ENCODE measurements at regions not wholly inside any gene's neighbourhood (a gene's known extent, or its start where the extent isn't known, plus 50 kb on each side); places are given as distances from the start of the nearest gene placed in this dataset.

DNA sequence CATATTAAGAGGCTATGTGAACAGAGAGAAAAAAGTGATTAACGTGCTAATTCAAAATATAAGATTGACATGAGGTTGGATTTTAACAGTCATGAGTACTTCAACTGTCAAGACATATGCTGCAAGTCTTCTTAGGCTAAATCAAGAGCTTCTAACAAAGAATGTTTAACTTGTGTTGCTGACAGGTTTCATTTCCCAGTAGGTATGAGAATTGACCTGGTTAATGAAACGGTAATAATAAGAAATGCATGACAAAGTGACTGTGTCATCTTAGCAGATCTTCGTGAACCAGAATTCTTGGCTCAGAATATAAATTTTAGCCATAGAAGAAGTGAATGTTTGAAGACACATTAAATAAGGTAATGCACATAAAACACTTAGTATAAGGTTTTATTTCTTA lies 132.6 kb upstream of the PTGFR start:
- Histone ChIP-seq H3K27me3 (no peaks in the 10 kb centered on the region), H3K36me3 (ENCODE audit: low read depth, missing control alignments) (no peaks in the 10 kb centered on the region), H3K4me3 (no peak overlapping the region), H3K4me1 (no peaks in the 10 kb centered on the region), H3K27ac (no peak overlapping the region), H3K9me3 (no peaks in the 10 kb centered on the region)
- TF ChIP-seq POLR2A (IDR thresholded peaks at IDR 0.05) (no peak), CTCF (IDR thresholded peaks at IDR 0.05) (no peak)
- DNase-seq, result no peak
- intact Hi-C loops (cut with DNase I; ENCODE audit: low total_unique reads), result no loop called here
- WGBS, 2 donors, result 88 to 94% methylated on average over 3 of the region's 3 CpGs

GRCh38 chr1:78359666-78360065 lies 131.1 kb upstream of the PTGFR start:
- no peaks in the 10 kb centered on the region for H3K9me3 ChIP-seq
- intact Hi-C loops (cut with DNase I; ENCODE audit: low total_unique reads), result no loop called here
- no peak overlapping the region for H3K27ac ChIP-seq
- H3K4me1 ChIP-seq, result no peaks in the 10 kb centered on the region
- no peaks in the 10 kb centered on the region for H3K27me3 ChIP-seq
- DNase-seq, result no peak
- no peaks in the 10 kb centered on the region for H3K36me3 ChIP-seq (ENCODE audit: low read depth, missing control alignments)
- TF ChIP-seq CTCF (IDR thresholded peaks at IDR 0.05), result no peak
- no peak for TF ChIP-seq POLR2A (IDR thresholded peaks at IDR 0.05)
- no peak overlapping the region for H3K4me3 ChIP-seq

GRCh38 chr1:78360584-78360983 lies 130.2 kb upstream of the PTGFR start:
- H3K4me1 ChIP-seq, result no peaks in the 10 kb centered on the region
- TF ChIP-seq CTCF (IDR thresholded peaks at IDR 0.05), result no peak
- TF ChIP-seq POLR2A (IDR thresholded peaks at IDR 0.05), result no peak
- H3K27me3 ChIP-seq, result no peaks in the 10 kb centered on the region
- no peak overlapping the region for H3K4me3 ChIP-seq
- intact Hi-C loops (cut with DNase I; ENCODE audit: low total_unique reads), result no loop called here
- no peak overlapping the region for H3K27ac ChIP-seq
- no peaks in the 10 kb centered on the region for H3K36me3 ChIP-seq (ENCODE audit: low read depth, missing control alignments)
- H3K9me3 ChIP-seq, result no peaks in the 10 kb centered on the region
- DNase-seq, result no peak

GRCh38 chr1:78367700-78368099 lies 123.1 kb upstream of the PTGFR start:
- Histone ChIP-seq H3K27me3 (no peaks in the 10 kb centered on the region), H3K4me1 (no peaks in the 10 kb centered on the region), H3K4me3 (no peak overlapping the region), H3K9me3 (no peaks in the 10 kb centered on the region), H3K27ac (no peak overlapping the region), H3K36me3 (ENCODE audit: low read depth, missing control alignments) (no peaks in the 10 kb centered on the region)
- WGBS, 2 donors, result 35 to 70% methylated on average over 1 of the region's 1 CpG
- intact Hi-C loops (cut with DNase I; ENCODE audit: low total_unique reads), result no loop called here
- no peak for TF ChIP-seq POLR2A (IDR thresholded peaks at IDR 0.05)
- TF ChIP-seq CTCF (IDR thresholded peaks at IDR 0.05), result no peak
- no peak for DNase-seq

DNA sequence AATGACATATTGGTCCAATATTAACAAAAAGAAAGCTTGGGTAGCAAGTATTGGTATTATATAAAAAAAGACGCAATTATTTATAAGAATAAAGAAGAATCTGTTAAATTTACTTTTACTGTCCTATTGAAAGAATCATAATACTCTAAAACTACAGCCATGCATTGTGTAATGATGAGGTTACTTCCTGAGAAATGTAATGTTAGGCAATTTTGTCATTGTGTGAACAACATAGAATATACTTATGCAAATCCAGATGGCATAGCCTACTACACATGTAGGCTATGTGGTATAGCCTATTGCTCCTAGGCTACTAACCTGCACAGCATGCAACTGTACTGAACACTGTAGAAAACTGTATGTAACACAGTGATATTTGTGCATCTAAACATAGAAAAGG lies 121.2 kb upstream of the PTGFR start:
- TF ChIP-seq POLR2A (IDR thresholded peaks at IDR 0.05), result no peak
- no peak for TF ChIP-seq CTCF (IDR thresholded peaks at IDR 0.05)
- H3K4me3 ChIP-seq, result no peak overlapping the region
- H3K36me3 ChIP-seq (ENCODE audit: low read depth, missing control alignments), result no peaks in the 10 kb centered on the region
- no peak overlapping the region for H3K27ac ChIP-seq
- intact Hi-C loops (cut with DNase I; ENCODE audit: low total_unique reads), result no loop called here
- DNase-seq, result no peak
- no peaks in the 10 kb centered on the region for H3K4me1 ChIP-seq
- H3K9me3 ChIP-seq, result no peaks in the 10 kb centered on the region
- WGBS, 2 donors, result 91 to 98% methylated on average over 1 of the region's 1 CpG
- H3K27me3 ChIP-seq, result no peaks in the 10 kb centered on the region

All from testis (tissue), 2 donors.